ENCODE measurements at regions not wholly inside any gene's neighbourhood (a gene's known extent, or its start where the extent isn't known, plus 50 kb on each side); places are given as distances from the start of the nearest gene placed in this dataset.
"Not testable (repeated sequence)": the region's sequence is repeated elsewhere in the genome, so short reads cannot be mapped to it uniquely, and the experiment has no call there.

GRCh38 chr5:21024966-21025365 is 1037.0 kb upstream of the CDH18 start:
- TF ChIP-seq, protein P1, sequence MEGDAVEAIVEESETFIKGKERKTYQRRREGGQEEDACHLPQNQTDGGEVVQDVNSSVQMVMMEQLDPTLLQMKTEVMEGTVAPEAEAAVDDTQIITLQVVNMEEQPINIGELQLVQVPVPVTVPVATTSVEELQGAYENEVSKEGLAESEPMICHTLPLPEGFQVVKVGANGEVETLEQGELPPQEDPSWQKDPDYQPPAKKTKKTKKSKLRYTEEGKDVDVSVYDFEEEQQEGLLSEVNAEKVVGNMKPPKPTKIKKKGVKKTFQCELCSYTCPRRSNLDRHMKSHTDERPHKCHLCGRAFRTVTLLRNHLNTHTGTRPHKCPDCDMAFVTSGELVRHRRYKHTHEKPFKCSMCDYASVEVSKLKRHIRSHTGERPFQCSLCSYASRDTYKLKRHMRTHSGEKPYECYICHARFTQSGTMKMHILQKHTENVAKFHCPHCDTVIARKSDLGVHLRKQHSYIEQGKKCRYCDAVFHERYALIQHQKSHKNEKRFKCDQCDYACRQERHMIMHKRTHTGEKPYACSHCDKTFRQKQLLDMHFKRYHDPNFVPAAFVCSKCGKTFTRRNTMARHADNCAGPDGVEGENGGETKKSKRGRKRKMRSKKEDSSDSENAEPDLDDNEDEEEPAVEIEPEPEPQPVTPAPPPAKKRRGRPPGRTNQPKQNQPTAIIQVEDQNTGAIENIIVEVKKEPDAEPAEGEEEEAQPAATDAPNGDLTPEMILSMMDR (IDR thresholded peaks at IDR 0.05; ENCODE audit: borderline replicate concordance, control extremely low read depth, extremely low read depth, insufficient read depth, missing control alignments) = no peak
- no peak for DNase-seq (ENCODE audit: low spot score)
- in situ Hi-C loops (cut with MboI; ENCODE audit: low sequenced_read_pairs, unreplicated experiment) = no loop called here

DNA sequence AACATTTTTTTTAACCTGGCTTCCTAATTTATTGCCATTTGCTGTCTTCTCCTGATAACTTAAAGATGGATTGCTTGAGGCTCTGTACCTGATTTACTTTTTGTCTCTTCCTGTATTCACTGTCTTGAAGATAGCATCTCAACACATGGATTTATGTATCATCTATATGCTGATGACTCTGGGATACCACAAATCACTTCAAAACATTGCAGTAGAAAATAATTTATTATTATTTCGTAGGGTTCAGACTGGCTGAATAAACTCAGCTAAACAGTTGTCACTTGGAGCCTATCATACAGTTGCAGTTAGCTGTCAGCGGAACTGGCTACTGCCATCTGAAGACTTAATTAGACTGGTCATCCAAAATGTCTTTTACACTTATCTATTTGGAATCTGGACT is 1025.2 kb upstream of the CDH18 start:
- no peak for DNase-seq (ENCODE audit: low spot score)
- in situ Hi-C loops (cut with MboI; ENCODE audit: low sequenced_read_pairs, unreplicated experiment) = no loop called here
- TF ChIP-seq, protein P1 (IDR thresholded peaks at IDR 0.05; ENCODE audit: borderline replicate concordance, control extremely low read depth, extremely low read depth, insufficient read depth, missing control alignments) = no peak

DNA sequence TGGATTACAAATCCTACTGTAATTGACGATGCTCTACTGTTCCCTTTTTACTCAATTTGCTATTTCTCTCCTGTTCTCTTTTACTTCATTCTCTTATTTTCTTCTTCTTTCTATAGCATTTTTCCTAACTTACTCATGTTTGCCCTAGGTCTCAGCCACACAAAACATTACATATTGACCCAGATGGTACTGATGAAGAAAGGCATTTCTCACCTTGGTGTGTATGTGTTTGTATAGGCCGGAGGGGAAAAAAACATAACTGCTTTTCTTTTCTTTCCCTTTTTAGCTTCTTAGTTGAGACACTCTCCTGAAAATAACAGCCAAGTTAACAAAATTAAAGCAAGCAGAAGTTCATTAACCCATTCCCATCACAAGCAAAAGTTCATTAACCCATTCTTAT is 1019.8 kb upstream of the CDH18 start:
- in situ Hi-C loops (cut with MboI; ENCODE audit: low sequenced_read_pairs, unreplicated experiment) = no loop called here
- TF ChIP-seq, protein P1 (IDR thresholded peaks at IDR 0.05; ENCODE audit: borderline replicate concordance, control extremely low read depth, extremely low read depth, insufficient read depth, missing control alignments) = no peak
- DNase-seq (ENCODE audit: low spot score) = no peak

DNA sequence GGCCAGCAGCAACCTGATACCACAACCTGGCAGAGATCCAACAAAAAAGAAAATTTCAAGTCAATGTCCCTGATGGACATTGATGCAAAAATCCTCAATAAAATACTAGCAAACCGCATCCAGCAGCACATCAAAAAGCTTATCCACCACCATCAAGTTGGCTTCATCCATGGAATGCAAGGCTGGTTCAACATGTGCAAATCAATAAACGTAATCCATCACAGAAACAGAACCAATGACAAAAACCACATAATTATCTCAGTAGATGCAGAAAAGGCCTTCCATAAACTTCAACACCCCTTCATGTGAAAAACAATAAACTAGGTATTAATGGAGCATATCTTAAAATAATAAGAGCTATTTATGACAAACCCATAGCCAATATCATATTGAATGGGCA is 1000.9 kb upstream of the CDH18 start:
- in situ Hi-C loops (cut with MboI; ENCODE audit: low sequenced_read_pairs, unreplicated experiment); DNase-seq (ENCODE audit: low spot score): not testable (repeated sequence)

DNA sequence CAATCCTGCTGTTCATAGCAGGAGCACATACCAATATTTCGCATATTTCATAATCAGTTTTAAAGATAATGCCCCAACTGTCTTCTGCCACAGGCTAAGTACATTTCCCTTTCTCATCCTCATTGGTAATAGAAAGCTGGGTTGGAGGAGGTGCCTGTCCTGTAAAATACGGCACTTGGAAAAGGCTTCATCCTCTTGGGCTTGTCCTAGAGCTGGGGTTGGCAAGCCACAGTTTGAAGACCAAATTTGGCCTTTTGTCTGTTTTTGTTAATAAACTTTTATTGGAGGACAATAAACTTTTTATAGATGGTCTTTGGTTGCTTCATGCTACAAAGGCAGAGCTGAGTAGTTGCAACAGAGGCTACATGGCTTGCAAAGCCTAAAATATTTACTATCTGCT is 997.8 kb upstream of the CDH18 start:
- in situ Hi-C loops (cut with MboI; ENCODE audit: low sequenced_read_pairs, unreplicated experiment) = no loop called here
- no peak for DNase-seq (ENCODE audit: low spot score)
- TF ChIP-seq, protein P1 (IDR thresholded peaks at IDR 0.05; ENCODE audit: borderline replicate concordance, control extremely low read depth, extremely low read depth, insufficient read depth, missing control alignments) = no peak

DNA sequence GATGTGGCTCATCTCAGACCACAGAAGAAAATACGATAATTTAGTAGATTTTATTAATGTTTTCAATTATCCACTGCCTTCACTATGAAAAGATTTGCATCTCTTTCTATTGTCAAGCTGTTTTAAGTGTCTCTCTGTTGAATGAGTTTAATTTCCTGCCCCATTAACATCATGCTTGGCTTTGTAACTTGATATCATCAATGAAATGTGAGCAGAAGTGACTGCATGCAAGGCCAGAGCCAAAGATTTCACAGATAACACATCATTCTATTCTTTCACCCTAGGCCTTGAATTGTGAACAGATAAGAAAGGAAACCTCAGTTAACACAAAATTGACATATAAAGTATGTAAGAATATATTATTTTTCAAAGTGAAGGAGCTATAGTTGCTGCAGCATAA is 986.4 kb upstream of the CDH18 start:
- DNase-seq (ENCODE audit: low spot score) = no peak
- TF ChIP-seq, protein P1 (IDR thresholded peaks at IDR 0.05; ENCODE audit: borderline replicate concordance, control extremely low read depth, extremely low read depth, insufficient read depth, missing control alignments) = no peak
- in situ Hi-C loops (cut with MboI; ENCODE audit: low sequenced_read_pairs, unreplicated experiment) = no loop called here

GRCh38 chr5:20972419-20972925 is 984.5 kb upstream of the CDH18 start:
- in situ Hi-C loops (cut with MboI; ENCODE audit: low sequenced_read_pairs, unreplicated experiment) = no loop called here
- DNase-seq (ENCODE audit: low spot score) = no peak
- TF ChIP-seq, protein P1 (IDR thresholded peaks at IDR 0.05; ENCODE audit: borderline replicate concordance, control extremely low read depth, extremely low read depth, insufficient read depth, missing control alignments) = no peak

Measured in GM13976 (cell line).